HepG2 (cell line): ENCODE measurements at regions not wholly inside any gene's neighbourhood (a gene's known extent, or its start where the extent isn't known, plus 50 kb on each side); places are given as distances from the start of the nearest gene placed in this dataset.

Experiments used
- ATAC-seq: fragments of 200-7000 bp; cut with Tn5 transposase; 3 replicates; pipeline ENCODE4 v1.9.1; 2020; ENCODE audit warnings: mild to moderate bottlenecking, moderate library complexity
- BruUV-seq: library from RNA; stranded (reverse); fragments of 400-500 nt; replicated peaks from 2 replicates; lab custom pipeline; 2021; lab: Mats Ljungman, UMichigan
- CTCF ChIA-PET: fragments of 300-600 bp; formaldehyde crosslinking; extraction: SDS; loops from one replicate; lab custom pipeline; 2021; ENCODE audit warnings: low total read pairs, inconsistent platforms, low intra/inter-chr PET ratio; lab: Yijun Ruan, JAX
- POLR2A ChIA-PET: fragments of 350-600 bp; sonication (Branson Sonifier 250); formaldehyde crosslinking; loops from one replicate; lab custom pipeline; 2020; ENCODE audit warnings: antibody characterized with exemption, inconsistent platforms; lab: Yijun Ruan, JAX
- DNase-seq: peaks from one replicate; pipeline ENCODE4 v3.0.0-alpha.2; 2015; ENCODE audit warnings: low spot score
- FAIRE-seq: peaks from 3 replicates; lab custom pipeline; 2011; peaks lifted over from hg19 to GRCh38; lab: Jason Lieb, UNC
- H2AFZ ChIP-seq: one replicate; pipeline ENCODE4 v1.6.1; 2011; ENCODE audit warnings: low read length, inconsistent platforms
- H3K27ac ChIP-seq: fragments of 300-600 bp; 3 replicates; pipeline ENCODE4 v1.8.0; 2011; ENCODE audit warnings: mixed run types, mild to moderate bottlenecking, mixed read lengths, low read length, inconsistent platforms; ENCODE audit not compliant: insufficient read depth; ENCODE audit errors: extremely low read length
- H3K27me3 ChIP-seq, 2 experiments: fragments of 200-600 bp in 1 of 2; 2 replicates in 1 of 2; 3 replicates in 1 of 2; pipeline versions ENCODE4 v1.6.0 to v1.8.0; 2011; ENCODE audit warnings: low read length in 2 of 2, mild to moderate bottlenecking in 2 of 2, moderate library complexity in 2 of 2, inconsistent platforms in 1 of 2; ENCODE audit not compliant: insufficient read depth in 2 of 2, control insufficient read depth in 1 of 2
- H3K36me3 ChIP-seq, 2 experiments: fragments of 200-600 bp in 1 of 2; replicated peaks in 1 of 2; 2 replicates in 1 of 2; 3 replicates in 1 of 2; pipeline versions ENCODE4 v1.5.1 to v1.8.0; 2011; ENCODE audit warnings: low read length in 2 of 2, inconsistent platforms in 1 of 2; ENCODE audit not compliant: insufficient read depth in 2 of 2, control insufficient read depth in 1 of 2
- H3K4me1 ChIP-seq: 2 replicates; pipeline ENCODE4 v1.5.1; 2012; ENCODE audit warnings: low read length, inconsistent platforms; ENCODE audit not compliant: insufficient read depth
- H3K4me2 ChIP-seq: 2 replicates; pipeline ENCODE4 v1.6.0; 2011; ENCODE audit warnings: low read depth, low read length, inconsistent platforms
- H3K4me3 ChIP-seq, 3 experiments: fragments of 200-600 bp in 1 of 3; sonication (generic), shearing (Covaris generic) in 1 of 3; replicated peaks in 1 of 3; 2 replicates each; pipeline ENCODE4 v1.5.1; 2011 to 2016; ENCODE audit warnings: low read length in 3 of 3, inconsistent platforms in 2 of 3, low read depth in 2 of 3, mild to moderate bottlenecking in 2 of 3, control low read depth in 1 of 3, mixed read lengths in 1 of 3; ENCODE audit not compliant: insufficient read depth in 1 of 3
- H3K79me2 ChIP-seq: one replicate; pipeline ENCODE4 v1.6.1; 2011; ENCODE audit warnings: low read length, inconsistent platforms; ENCODE audit not compliant: insufficient read depth
- H3K9ac ChIP-seq: 2 replicates; pipeline ENCODE4 v1.6.0; 2011; ENCODE audit warnings: mild to moderate bottlenecking, low read depth, low read length, inconsistent platforms; ENCODE audit not compliant: insufficient read depth
- H3K9me3 ChIP-seq: 2 replicates; pipeline ENCODE4 v1.5.1; 2012; ENCODE audit warnings: mild to moderate bottlenecking, low read length
- H4K20me1 ChIP-seq: 2 replicates; pipeline ENCODE4 v1.6.0; 2011; ENCODE audit warnings: inconsistent platforms, mild to moderate bottlenecking, low read length, moderate library complexity; ENCODE audit not compliant: insufficient read depth
- CAMTA2 ChIP-seq: sonication (generic); formaldehyde crosslinking; IDR thresholded peaks from 2 replicates; pipeline ENCODE4 v1.4.0; 2020; ENCODE audit warnings: mild to moderate bottlenecking, missing genetic modification reagents, borderline replicate concordance
- HOXD1 ChIP-seq: sonication (generic); formaldehyde crosslinking; IDR thresholded peaks from 2 replicates; pipeline ENCODE4 v1.5.0; 2020; ENCODE audit warnings: missing genetic modification reagents
- MAFF ChIP-seq: IDR thresholded peaks from 2 replicates; pipeline ENCODE4 v1.6.1; 2011; ENCODE audit warnings: low read depth, low read length, improper control_type of control experiment
- MAFK ChIP-seq, 2 experiments: IDR thresholded peaks in 1 of 2; conservative IDR thresholded peaks in 1 of 2; 2 replicates each; pipeline ENCODE4 v1.6.1; 2011; ENCODE audit warnings: improper control_type of control experiment in 2 of 2, low read length in 2 of 2
- MATR3 ChIP-seq: sonication (generic); formaldehyde crosslinking; IDR thresholded peaks from 2 replicates; pipeline ENCODE4 v1.4.0; 2020; ENCODE audit warnings: missing genetic modification reagents
- NFIB ChIP-seq: sonication (generic); formaldehyde crosslinking; IDR thresholded peaks from 2 replicates; pipeline ENCODE4 v1.9.0; 2021; ENCODE audit warnings: missing genetic modification reagents, mild to moderate bottlenecking, borderline replicate concordance
- POLR2A ChIP-seq, 2 experiments: IDR thresholded peaks; 2 replicates each; pipeline ENCODE4 v1.6.1; 2011; ENCODE audit warnings: low read depth in 2 of 2, low read length in 2 of 2, mild to moderate bottlenecking in 1 of 2, moderate library complexity in 1 of 2; ENCODE audit not compliant: insufficient read depth in 1 of 2
- SIX4 ChIP-seq: sonication (generic); formaldehyde crosslinking; IDR thresholded peaks from 2 replicates; pipeline ENCODE4 v1.4.0; 2020; ENCODE audit warnings: missing genetic modification reagents
- TBX3 ChIP-seq: fragments of 450-650 bp; IDR thresholded peaks from 2 replicates; pipeline ENCODE4 v1.6.1; 2017; ENCODE audit warnings: antibody characterized with exemption, mild to moderate bottlenecking, inconsistent platforms, borderline replicate concordance
- TEAD3 ChIP-seq: optimal IDR thresholded peaks from 2 replicates; pipeline ENCODE3; 2016; ENCODE audit warnings: borderline replicate concordance
- ZNF33B ChIP-seq: sonication (generic); formaldehyde crosslinking; IDR thresholded peaks from 2 replicates; pipeline ENCODE4 v1.5.1; 2020; ENCODE audit warnings: mild to moderate bottlenecking, missing genetic modification reagents
- WGBS: methylation state at CpG from one replicate; pipeline ENCODE4 v1.1.6; 2017; ENCODE audit warnings: low lambda C conversion rate; 5-methylcytosine and 5-hydroxymethylcytosine counted together
- in situ Hi-C: cut with HindIII; loops from 2 replicates; pipeline ENCODE4 v1.10.0; 2017; ENCODE audit warnings: low pct_unique_long_range_greater_than_20kb; ENCODE audit not compliant: extremely low pct_ligation_motif_present
- intact Hi-C: fragments of 100-400 bp; cut with micrococcal nuclease; formaldehyde crosslinking; loops from one replicate; pipeline ENCODE4 v1.10.0; 2022; ENCODE audit not compliant: unreplicated experiment

GRCh38 chr21:37994211-37994610 lies 78.0 kb upstream of the KCNJ6 start (continued):
- no peak for TF ChIP-seq MAFF
- TF ChIP-seq TEAD3 (CRISPR knock-in tag): no peak
- TF ChIP-seq, all 625 proteins: peak for 0

- H3K27me3 ChIP-seq: no peaks in the 10 kb centered on the region
- TF ChIP-seq ZNF33B (no peak), TBX3 (no peak), SIX4 (CRISPR knock-in tag) (no peak), POLR2A (IDR thresholded peaks at IDR 0.05; ENCODE audit: insufficient read depth in 1 of 2, low read depth in 2 of 2, low read length in 2 of 2) (no peak), MATR3 (CRISPR knock-in tag) (no peak), HOXD1 (CRISPR knock-in tag) (no peak), MAFF (peak; percentile 63), NFIB (CRISPR knock-in tag) (no peak), CAMTA2 (CRISPR knock-in tag) (no peak), MAFK (conservative IDR thresholded peaks at IDR 0.05 in 1 of 2, IDR thresholded peaks at IDR 0.05 in 1 of 2; ENCODE audit: low read length in 2 of 2) (peak; percentile 23 to 65; a peak in 2 of 4 replicates)
- in situ Hi-C loops: no loop called here
- FAIRE-seq: no peak
- ATAC-seq: no peak
- H3K4me1 ChIP-seq: no peaks in the 10 kb centered on the region
- H3K27ac ChIP-seq: no peak overlapping the region
- no peaks in the 10 kb centered on the region for H4K20me1 ChIP-seq
- BruUV-seq: no TSS peak
- H3K9me3 ChIP-seq: no peaks in the 10 kb centered on the region; the same call in 1 of the 2 replicates
- no peak overlapping the region for H3K4me3 ChIP-seq
- no peak overlapping the region for H3K9ac ChIP-seq
- no peak overlapping the region for H3K4me2 ChIP-seq
- CTCF ChIA-PET: no interaction called here
- no peak for DNase-seq
- intact Hi-C loops: no loop called here
- H3K79me2 ChIP-seq: no peaks in the 10 kb centered on the region
- POLR2A ChIA-PET: no interaction called here
- H2AFZ ChIP-seq: no peak overlapping the region
- WGBS: 13% methylated on average over 4 of the region's 4 CpGs
- no peaks in the 10 kb centered on the region for H3K36me3 ChIP-seq
Measured at GRCh38 chr21:38012672-38013071, 96.4 kb upstream of the KCNJ6 start.
